ENCODE measurements at regions not wholly inside any gene's neighbourhood (a gene's known extent, or its start where the extent isn't known, plus 50 kb on each side); places are given as distances from the start of the nearest gene placed in this dataset.

GRCh38 chr22:44369916-44370801 is 57.4 kb upstream of the SHISAL1 start:
- no peak for TF ChIP-seq Cebpa-rat (IDR thresholded peaks at IDR 0.05)
- no peak overlapping the region for H3K9ac ChIP-seq

DNA sequence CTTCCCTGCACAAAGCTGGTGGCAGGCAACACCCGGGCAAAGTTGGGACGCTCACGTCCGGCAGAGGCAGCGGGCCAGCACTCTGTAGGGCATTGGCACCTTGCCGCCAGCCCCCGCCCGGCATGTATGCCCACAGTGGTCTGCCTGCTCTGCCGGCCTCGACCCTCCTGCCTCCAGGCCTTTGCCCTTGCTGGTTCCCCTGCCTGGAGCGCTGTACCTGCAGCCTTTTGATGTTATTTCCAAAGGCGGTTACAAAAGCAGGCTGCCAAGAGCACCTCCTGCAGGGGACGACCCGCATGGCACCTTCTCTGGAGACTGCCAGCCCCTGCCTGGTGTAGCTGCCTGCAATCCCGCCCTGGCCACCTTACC is 56.5 kb upstream of the SHISAL1 start:
- H4K20me1 ChIP-seq: no peaks in the 10 kb centered on the region; a peak in 4 of 22 replicates
- H3K4me1 ChIP-seq: peaks cover 0 to 23% (median 18%) of the 10 kb centered on the region in 10 experiments; a peak in 17 of 20 replicates
- H3K9ac ChIP-seq: no peak overlapping the region
- H3K27me3 ChIP-seq: no peaks in the 10 kb centered on the region
- no peaks in the 10 kb centered on the region for H3K36me3 ChIP-seq
- TF ChIP-seq Cebpa-rat (IDR thresholded peaks at IDR 0.05): no peak
- no peak overlapping the region for H3K4me2 ChIP-seq
- H3K4me3 ChIP-seq: no peak overlapping the region
- no peak overlapping the region for H3K27ac ChIP-seq
- peaks cover 2 to 11% (median 5%) of the 10 kb centered on the region in 11 experiments; a peak in 17 of 22 replicates for H3K9me3 ChIP-seq (replicated peaks in 1 of 11)

More at GRCh38 chr22:44369916-44370801, 57.4 kb upstream of the SHISAL1 start:
- Histone ChIP-seq H3K9me3 (replicated peaks in 1 of 11) (peaks cover 10 to 20% (median 13%) of the 10 kb centered on the region in 11 experiments), H3K4me2 (no peak overlapping the region), H3K4me1 (peaks cover 0 to 17% (median 14%) of the 10 kb centered on the region in 10 experiments; a peak in 17 of 20 replicates), H3K4me3 (no peak overlapping the region), H3K27ac (no peak overlapping the region), H3K36me3 (no peaks in the 10 kb centered on the region), H4K20me1 (no peaks in the 10 kb centered on the region; a peak in 4 of 22 replicates), H3K27me3 (no peaks in the 10 kb centered on the region)

- Histone ChIP-seq H3K9ac (no peak overlapping the region), H3K4me1 (peaks cover 0 to 28% (median 23%) of the 10 kb centered on the region in 10 experiments; a peak in 17 of 20 replicates), H3K4me3 (no peak overlapping the region), H3K9me3 (replicated peaks in 1 of 11) (peaks cover 0 to 6% (median 0%) of the 10 kb centered on the region in 11 experiments; a peak in 4 of 22 replicates), H3K36me3 (no peaks in the 10 kb centered on the region), H4K20me1 (no peaks in the 10 kb centered on the region; a peak in 4 of 22 replicates), H3K27ac (no peak overlapping the region), H3K4me2 (no peak overlapping the region), H3K27me3 (no peaks in the 10 kb centered on the region)
- no peak for TF ChIP-seq Cebpa-rat (IDR thresholded peaks at IDR 0.05)
Observed at GRCh38 chr22:44368611-44369292, 56.0 kb upstream of the SHISAL1 start.

DNA sequence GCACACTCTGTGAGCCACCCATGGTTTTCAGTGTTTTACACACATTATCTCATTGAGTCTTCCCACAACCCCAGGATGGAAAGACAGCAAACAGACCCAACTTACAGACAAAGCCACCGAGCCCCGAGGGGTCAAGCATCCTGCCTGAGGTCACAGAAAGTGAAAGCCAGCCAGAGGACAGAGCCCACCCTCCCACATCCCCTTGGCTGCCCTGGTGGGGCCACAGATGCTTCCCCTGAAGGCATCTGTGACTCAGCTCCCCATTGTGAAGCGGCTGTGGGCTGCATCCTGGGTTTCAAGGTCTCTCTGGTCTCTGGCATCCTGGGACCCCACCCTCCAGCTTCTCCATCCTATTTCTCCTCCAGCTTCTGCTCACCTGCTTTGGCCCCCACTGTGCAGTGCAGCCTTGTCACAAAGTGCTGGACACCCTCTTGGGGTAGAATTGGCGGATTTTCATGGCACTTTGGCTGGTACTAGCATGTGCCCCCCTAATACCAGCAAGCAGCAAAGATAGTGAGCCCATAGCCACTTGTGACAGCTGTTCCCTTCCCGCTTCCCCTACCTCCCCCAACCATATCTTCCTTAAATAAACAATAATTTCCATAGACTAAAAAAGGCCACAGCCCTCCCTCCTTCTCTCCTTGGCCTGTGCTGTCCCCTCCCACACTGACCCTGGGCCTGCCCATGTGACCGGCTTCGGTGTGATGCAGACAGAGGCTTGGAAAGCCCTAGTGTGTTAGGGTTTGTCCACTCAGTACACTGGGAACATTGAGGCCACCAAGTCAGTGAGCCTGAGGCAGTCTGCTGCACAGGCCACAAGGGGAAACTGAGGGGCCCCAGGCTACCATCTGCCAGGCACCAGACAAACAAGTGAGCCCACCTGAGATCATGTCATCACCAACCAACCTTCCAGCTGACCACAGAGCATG is 53.9 kb upstream of the SHISAL1 start:
- TF ChIP-seq Cebpa-rat (IDR thresholded peaks at IDR 0.05): no peak
- peak overlapping the region in 2 of 11 experiments; percentile 10 to 24; a peak in 2 of 22 replicates for H3K27ac ChIP-seq
- H3K36me3 ChIP-seq: no peaks in the 10 kb centered on the region
- H4K20me1 ChIP-seq: no peaks in the 10 kb centered on the region; a peak in 4 of 22 replicates
- peaks cover 4 to 40% (median 35%) of the 10 kb centered on the region in 10 experiments; a peak in 18 of 20 replicates for H3K4me1 ChIP-seq
- no peak overlapping the region for H3K9ac ChIP-seq
- H3K27me3 ChIP-seq: no peaks in the 10 kb centered on the region
- no peak overlapping the region for H3K4me3 ChIP-seq
- H3K4me2 ChIP-seq: peak overlapping the region in 9 of 11 experiments; percentile 26 to 67 (median 60); a peak in 18 of 22 replicates
- H3K9me3 ChIP-seq (replicated peaks in 1 of 11): no peaks in the 10 kb centered on the region

- Histone ChIP-seq H3K9ac (no peak overlapping the region), H3K4me3 (no peak overlapping the region), H3K4me1 (peaks cover 4 to 40% (median 35%) of the 10 kb centered on the region in 10 experiments; a peak in 18 of 20 replicates), H3K4me2 (peak overlapping the region in 7 of 11 experiments; percentile 45 to 67 (median 60); a peak in 7 of 22 replicates), H3K27me3 (no peaks in the 10 kb centered on the region), H3K36me3 (no peaks in the 10 kb centered on the region), H4K20me1 (no peaks in the 10 kb centered on the region; a peak in 4 of 22 replicates), H3K27ac (no peak overlapping the region), H3K9me3 (replicated peaks in 1 of 11) (no peaks in the 10 kb centered on the region)
- no peak for TF ChIP-seq Cebpa-rat (IDR thresholded peaks at IDR 0.05)
Observed at GRCh38 chr22:44365832-44366231, 53.1 kb upstream of the SHISAL1 start.

- H3K27me3 ChIP-seq: no peaks in the 10 kb centered on the region
- peaks cover 4 to 40% (median 35%) of the 10 kb centered on the region in 10 experiments; a peak in 18 of 20 replicates for H3K4me1 ChIP-seq
- H3K4me2 ChIP-seq: no peak overlapping the region
- H3K9ac ChIP-seq: no peak overlapping the region
- H4K20me1 ChIP-seq: no peaks in the 10 kb centered on the region; a peak in 4 of 22 replicates
- no peaks in the 10 kb centered on the region for H3K9me3 ChIP-seq (replicated peaks in 1 of 11)
- TF ChIP-seq Cebpa-rat (IDR thresholded peaks at IDR 0.05): no peak
- no peaks in the 10 kb centered on the region for H3K36me3 ChIP-seq
- H3K27ac ChIP-seq: no peak overlapping the region
- H3K4me3 ChIP-seq: no peak overlapping the region
Observed at GRCh38 chr22:44365191-44365590, 52.4 kb upstream of the SHISAL1 start.

GRCh38 chr22:44364751-44365130 is 52.0 kb upstream of the SHISAL1 start:
- Histone ChIP-seq H4K20me1 (no peaks in the 10 kb centered on the region; a peak in 4 of 22 replicates), H3K4me3 (no peak overlapping the region), H3K27me3 (no peaks in the 10 kb centered on the region), H3K9me3 (replicated peaks in 1 of 11) (no peaks in the 10 kb centered on the region), H3K9ac (no peak overlapping the region), H3K27ac (no peak overlapping the region), H3K36me3 (no peaks in the 10 kb centered on the region), H3K4me2 (peak overlapping the region in 5 of 11 experiments; percentile 36 to 69 (median 65); a peak in 8 of 22 replicates), H3K4me1 (peaks cover 4 to 40% (median 35%) of the 10 kb centered on the region in 10 experiments; a peak in 18 of 20 replicates)
- no peak for TF ChIP-seq Cebpa-rat (IDR thresholded peaks at IDR 0.05)

- Histone ChIP-seq H3K27ac (no peak overlapping the region), H3K4me2 (peak overlapping the region in 9 of 11 experiments; percentile 15 to 69 (median 54); a peak in 15 of 22 replicates)
Observed at GRCh38 chr22:44363980-44364750, 51.4 kb upstream of the SHISAL1 start.

More at GRCh38 chr22:44363980-44364750, 51.4 kb upstream of the SHISAL1 start:
- Histone ChIP-seq H3K36me3 (no peaks in the 10 kb centered on the region), H3K4me3 (no peak overlapping the region), H4K20me1 (no peaks in the 10 kb centered on the region; a peak in 4 of 22 replicates), H3K27me3 (no peaks in the 10 kb centered on the region), H3K4me1 (peaks cover 4 to 40% (median 35%) of the 10 kb centered on the region in 10 experiments; a peak in 18 of 20 replicates), H3K9me3 (replicated peaks in 1 of 11) (no peaks in the 10 kb centered on the region), H3K9ac (no peak overlapping the region; a peak in 1 of 22 replicates)
- TF ChIP-seq Cebpa-rat (IDR thresholded peaks at IDR 0.05): no peak
